Left lung (tissue), 4 donors: ENCODE measurements at regions not wholly inside any gene's neighbourhood (a gene's known extent, or its start where the extent isn't known, plus 50 kb on each side); places are given as distances from the start of the nearest gene placed in this dataset.

Experiments
- ATAC-seq: fragments of 200-7000 bp; cut with Tn5 transposase; one replicate; pipeline ENCODE4 v1.9.1; 2020; ENCODE audit warnings: moderate library complexity
- DNase-seq, 4 donors: peaks; one replicate each; pipeline ENCODE4 v3.0.0-alpha.2; 2013 to 2020
- H3K27ac ChIP-seq, 2 donors: fragments of 200-600 bp; sonication (generic) in 1 of 2; one replicate each; pipeline versions ENCODE4 v1.5.0 to v1.8.0; 2020 to 2021
- H3K27me3 ChIP-seq, 2 donors: fragments of 200-600 bp; sonication (generic) in 1 of 2; one replicate each; pipeline versions ENCODE4 v1.5.0 to v1.8.0; 2020 to 2021
- H3K36me3 ChIP-seq, 2 donors: fragments of 200-600 bp; sonication (generic) in 1 of 2; one replicate each; pipeline versions ENCODE4 v1.5.0 to v1.8.0; 2020 to 2021
- H3K4me1 ChIP-seq, 2 donors: fragments of 200-600 bp; one replicate each; pipeline ENCODE4 v1.8.0; 2021
- H3K4me3 ChIP-seq, 2 donors: fragments of 200-600 bp; sonication (generic) in 1 of 2; one replicate each; pipeline versions ENCODE4 v1.5.0 to v1.8.0; 2020 to 2021; ENCODE audit warnings: mild to moderate bottlenecking in 1 of 2
- H3K9me3 ChIP-seq, 2 donors: fragments of 200-600 bp; sonication (generic) in 1 of 2; one replicate each; pipeline versions ENCODE4 v1.5.0 to v1.8.0; 2020 to 2021
- intact Hi-C, 2 donors: fragments of 100-400 bp; cut with DNase I; formaldehyde crosslinking; loops; one replicate each; pipeline versions ENCODE4 v1.11.2 to v1.14.2; 2022
- TF ChIP-seq, protein P1 (sequence below), 2 donors: fragments of 200-600 bp; sonication (generic) in 1 of 2; IDR thresholded peaks; one replicate each; pipeline versions ENCODE4 v1.5.0 to v1.8.0; 2021; ENCODE audit warnings: antibody characterized with exemption in 2 of 2
- donor health status: DM: no; HTN: yes; CAD: no.
- donor health status: DM: no; HTN: no; CAD: no.

DNA sequence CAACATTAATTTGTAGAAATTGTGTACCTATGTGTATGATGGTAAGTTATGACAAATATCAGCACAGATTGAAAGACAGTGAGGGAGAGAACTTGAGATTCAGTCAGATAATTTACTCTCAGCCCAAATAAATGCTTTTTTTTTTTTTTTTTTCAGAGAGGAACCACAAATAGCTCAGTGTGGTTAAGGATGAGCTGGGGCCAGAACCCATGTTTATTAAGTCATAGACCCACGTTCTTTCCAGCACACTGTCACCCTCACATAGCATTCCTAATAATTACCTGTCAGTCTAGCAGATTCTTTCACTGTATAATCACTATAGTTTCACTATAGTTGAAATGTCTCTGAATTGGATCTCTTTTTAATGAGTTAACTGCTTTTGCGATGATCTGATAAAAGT lies 246.1 kb downstream of the ZIC1 start:
- H3K4me1 ChIP-seq, result no peaks in the 10 kb centered on the region
- DNase-seq (no peak), ATAC-seq (peak; percentile 32)
- TF ChIP-seq, protein P1, sequence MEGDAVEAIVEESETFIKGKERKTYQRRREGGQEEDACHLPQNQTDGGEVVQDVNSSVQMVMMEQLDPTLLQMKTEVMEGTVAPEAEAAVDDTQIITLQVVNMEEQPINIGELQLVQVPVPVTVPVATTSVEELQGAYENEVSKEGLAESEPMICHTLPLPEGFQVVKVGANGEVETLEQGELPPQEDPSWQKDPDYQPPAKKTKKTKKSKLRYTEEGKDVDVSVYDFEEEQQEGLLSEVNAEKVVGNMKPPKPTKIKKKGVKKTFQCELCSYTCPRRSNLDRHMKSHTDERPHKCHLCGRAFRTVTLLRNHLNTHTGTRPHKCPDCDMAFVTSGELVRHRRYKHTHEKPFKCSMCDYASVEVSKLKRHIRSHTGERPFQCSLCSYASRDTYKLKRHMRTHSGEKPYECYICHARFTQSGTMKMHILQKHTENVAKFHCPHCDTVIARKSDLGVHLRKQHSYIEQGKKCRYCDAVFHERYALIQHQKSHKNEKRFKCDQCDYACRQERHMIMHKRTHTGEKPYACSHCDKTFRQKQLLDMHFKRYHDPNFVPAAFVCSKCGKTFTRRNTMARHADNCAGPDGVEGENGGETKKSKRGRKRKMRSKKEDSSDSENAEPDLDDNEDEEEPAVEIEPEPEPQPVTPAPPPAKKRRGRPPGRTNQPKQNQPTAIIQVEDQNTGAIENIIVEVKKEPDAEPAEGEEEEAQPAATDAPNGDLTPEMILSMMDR (IDR thresholded peaks at IDR 0.05), result no peak
- intact Hi-C loops, result no loop called here
- no peaks in the 10 kb centered on the region for H3K36me3 ChIP-seq
- no peaks in the 10 kb centered on the region for H3K27me3 ChIP-seq
- H3K27ac ChIP-seq, result no peak overlapping the region
- no peak overlapping the region for H3K4me3 ChIP-seq
- no peaks in the 10 kb centered on the region for H3K9me3 ChIP-seq

DNA sequence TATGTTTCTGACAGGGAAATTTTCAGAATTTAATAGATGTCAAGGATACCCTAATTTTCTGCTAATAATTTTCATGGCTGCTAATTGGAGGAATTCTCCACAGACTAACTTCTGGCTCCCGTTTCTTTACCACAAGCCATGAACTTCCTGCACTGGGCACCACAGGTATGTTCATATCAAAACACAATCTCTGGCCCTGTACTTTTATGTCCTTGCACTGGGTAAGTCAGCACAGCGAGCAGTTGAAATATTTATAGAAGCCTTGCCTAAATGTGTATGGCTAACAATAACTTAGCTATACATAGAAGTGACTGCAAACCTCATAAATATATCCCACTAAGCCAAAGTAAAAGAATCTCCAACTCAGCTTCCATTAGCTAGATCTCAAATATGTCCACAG lies 246.9 kb downstream of the ZIC1 start:
- H3K9me3 ChIP-seq, result no peaks in the 10 kb centered on the region
- no peaks in the 10 kb centered on the region for H3K4me1 ChIP-seq
- H3K36me3 ChIP-seq, result no peaks in the 10 kb centered on the region
- TF ChIP-seq, protein P1 (IDR thresholded peaks at IDR 0.05), result no peak
- no peaks in the 10 kb centered on the region for H3K27me3 ChIP-seq
- ATAC-seq (no peak), DNase-seq (no peak)
- no peak overlapping the region for H3K4me3 ChIP-seq
- H3K27ac ChIP-seq, result no peak overlapping the region
- intact Hi-C loops, result no loop called here

DNA sequence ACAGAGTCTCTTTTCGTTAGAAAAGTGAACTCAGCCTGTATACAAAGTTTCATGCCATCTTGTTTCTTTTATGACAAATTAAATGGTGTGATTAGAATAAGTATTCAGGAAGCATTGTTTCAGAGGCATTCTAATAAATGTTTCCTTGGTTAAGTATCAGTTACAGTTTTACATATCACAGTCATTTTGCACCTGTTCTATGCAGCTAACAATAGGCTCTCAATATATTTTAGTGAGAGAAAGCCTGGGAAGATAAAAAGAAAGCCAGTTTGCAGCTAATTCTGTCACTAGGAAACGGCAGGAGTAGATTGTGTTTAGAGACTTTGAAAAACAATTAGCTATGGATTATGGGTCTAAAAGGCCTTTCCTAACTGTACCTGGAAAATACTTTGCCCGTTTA lies 252.8 kb downstream of the ZIC1 start:
- H3K4me3 ChIP-seq, result no peak overlapping the region
- no peak for ATAC-seq
- no peaks in the 10 kb centered on the region for H3K27me3 ChIP-seq
- DNase-seq, result no peak
- intact Hi-C loops, result no loop called here
- no peak overlapping the region for H3K27ac ChIP-seq
- TF ChIP-seq, protein P1 (IDR thresholded peaks at IDR 0.05), result no peak
- no peaks in the 10 kb centered on the region for H3K9me3 ChIP-seq
- H3K4me1 ChIP-seq, result no peaks in the 10 kb centered on the region
- no peaks in the 10 kb centered on the region for H3K36me3 ChIP-seq

DNA sequence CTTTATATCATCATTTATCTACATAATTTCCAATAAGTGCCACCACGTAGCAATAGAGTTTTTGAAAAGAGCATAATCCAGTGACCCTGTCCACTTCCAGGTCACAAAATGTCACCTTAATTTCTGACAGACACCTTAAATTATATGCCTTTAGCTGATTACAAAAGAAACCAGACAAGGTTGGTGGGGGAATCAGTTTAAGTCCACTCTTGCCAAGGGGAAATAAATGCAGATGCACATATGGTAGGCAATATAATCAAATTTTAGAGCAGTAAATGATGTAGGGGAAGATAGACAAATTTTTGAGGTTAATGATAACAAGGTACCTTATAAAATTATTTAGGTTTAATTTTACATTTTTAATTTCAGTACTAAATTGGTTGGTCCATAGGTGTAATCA lies 253.5 kb downstream of the ZIC1 start:
- H3K36me3 ChIP-seq, result no peaks in the 10 kb centered on the region
- H3K4me3 ChIP-seq, result no peak overlapping the region
- DNase-seq (no peak), ATAC-seq (no peak)
- intact Hi-C loops, result no loop called here
- H3K27ac ChIP-seq, result no peak overlapping the region
- no peaks in the 10 kb centered on the region for H3K9me3 ChIP-seq
- H3K4me1 ChIP-seq, result no peaks in the 10 kb centered on the region
- no peaks in the 10 kb centered on the region for H3K27me3 ChIP-seq
- TF ChIP-seq, protein P1 (IDR thresholded peaks at IDR 0.05), result no peak

DNA sequence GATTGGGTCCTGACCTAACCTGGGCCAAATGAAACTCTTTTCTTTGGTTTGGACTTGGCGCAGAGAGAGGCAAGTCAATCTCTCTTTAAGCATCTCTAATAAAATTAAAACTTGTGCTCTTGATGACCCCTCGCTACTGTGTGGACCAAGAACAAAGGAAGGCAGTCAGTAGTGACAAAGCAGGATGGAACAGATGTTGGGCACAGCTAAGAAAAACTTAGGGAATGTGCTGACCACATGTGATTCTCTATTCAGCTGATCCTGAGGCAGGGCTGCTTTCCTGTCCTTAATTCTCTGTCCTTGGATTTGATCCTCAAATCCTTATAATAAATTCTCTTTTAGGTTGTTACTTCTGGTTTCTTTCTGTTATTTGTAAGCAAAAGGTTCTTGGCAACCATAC lies 259.9 kb downstream of the ZIC1 start:
- ATAC-seq (no peak), DNase-seq (no peak)
- no peaks in the 10 kb centered on the region for H3K27me3 ChIP-seq
- H3K4me3 ChIP-seq, result no peak overlapping the region
- TF ChIP-seq, protein P1 (IDR thresholded peaks at IDR 0.05), result no peak
- H3K27ac ChIP-seq, result no peak overlapping the region
- H3K4me1 ChIP-seq, result no peaks in the 10 kb centered on the region
- H3K36me3 ChIP-seq, result no peaks in the 10 kb centered on the region
- intact Hi-C loops, result no loop called here
- H3K9me3 ChIP-seq, result no peaks in the 10 kb centered on the region
